CD4-positive, alpha-beta memory T cell (primary cell): ENCODE measurements at regions not wholly inside any gene's neighbourhood (a gene's known extent, or its start where the extent isn't known, plus 50 kb on each side); places are given as distances from the start of the nearest gene placed in this dataset.

ENCODE experiments used
- CTCF ChIA-PET: fragments of 350-600 bp; sonication (Branson Sonifier 250); formaldehyde crosslinking; loops from one replicate; lab custom pipeline; 2021; ENCODE audit warnings: inconsistent platforms; ENCODE audit not compliant: partially characterized antibody; lab: Charles Lee
- POLR2A ChIA-PET: fragments of 350-600 bp; sonication (Branson Sonifier 250); formaldehyde crosslinking; loops from one replicate; lab custom pipeline; 2021; ENCODE audit not compliant: partially characterized antibody; lab: Charles Lee
- DNase-seq, 5 donors: peaks; one replicate each; pipeline versions ENCODE4 v3.0.0 to v3.0.0-alpha.2; 2020 to 2022; ENCODE audit warnings: mixed read lengths in 1 of 5
- H3K27ac ChIP-seq: one replicate; pipeline ENCODE4 v1.7.0; 2013; ENCODE audit warnings: low read depth, low read length
- H3K27me3 ChIP-seq: 2 replicates; pipeline ENCODE4 v1.7.0; 2013; ENCODE audit warnings: mild to moderate bottlenecking, low read length, moderate library complexity; ENCODE audit not compliant: insufficient read depth
- H3K36me3 ChIP-seq: 2 replicates; pipeline ENCODE4 v1.7.0; 2013; ENCODE audit warnings: mild to moderate bottlenecking, low read length, moderate library complexity; ENCODE audit not compliant: insufficient read depth
- H3K4me1 ChIP-seq: 2 replicates; pipeline ENCODE4 v1.7.0; 2013; ENCODE audit warnings: mild to moderate bottlenecking, low read length, moderate library complexity; ENCODE audit not compliant: insufficient read depth
- H3K4me3 ChIP-seq, 2 donors: one replicate each; pipeline ENCODE4 v1.7.0; 2013; ENCODE audit warnings: low read length in 2 of 2, mild to moderate bottlenecking in 1 of 2
- H3K9me3 ChIP-seq, 2 donors: one replicate each; pipeline ENCODE4 v1.7.0; 2013; ENCODE audit warnings: low read length in 2 of 2, control low read depth in 1 of 2; ENCODE audit not compliant: control insufficient read depth in 1 of 2
- H3K27ac Mint-ChIP-seq, 7 donors: one replicate each; pipeline ENCODE4 v1.8.0; 2020 to 2021; ENCODE audit warnings: mixed read lengths in 7 of 7, mild to moderate bottlenecking in 6 of 7, inconsistent platforms in 3 of 7, moderate library complexity in 3 of 7
- H3K27me3 Mint-ChIP-seq, 2 donors: one replicate each; pipeline ENCODE4 v1.8.0; 2020 to 2021; ENCODE audit warnings: mixed read lengths in 2 of 2
- H3K36me3 Mint-ChIP-seq, 2 donors: one replicate each; pipeline ENCODE4 v1.8.0; 2020 to 2021; ENCODE audit warnings: mixed read lengths in 2 of 2, inconsistent platforms in 1 of 2, mild to moderate bottlenecking in 1 of 2
- H3K4me1 Mint-ChIP-seq, 4 donors: one replicate each; pipeline ENCODE4 v1.8.0; 2020 to 2021; ENCODE audit warnings: mixed read lengths in 4 of 4, mild to moderate bottlenecking in 1 of 4
- H3K4me3 Mint-ChIP-seq, 8 donors: one replicate each; pipeline ENCODE4 v1.8.0; 2020 to 2021; ENCODE audit warnings: mixed read lengths in 8 of 8, mild to moderate bottlenecking in 7 of 8, moderate library complexity in 6 of 8, inconsistent platforms in 3 of 8
- H3K9me3 Mint-ChIP-seq, 8 donors: one replicate each; pipeline ENCODE4 v1.8.0; 2020 to 2021; ENCODE audit warnings: mixed read lengths in 8 of 8, mild to moderate bottlenecking in 5 of 8, inconsistent platforms in 3 of 8, moderate library complexity in 1 of 8
- intact Hi-C: fragments of 100-400 bp; cut with micrococcal nuclease; formaldehyde crosslinking; loops from one replicate; pipeline ENCODE4 v1.15.1; 2023

DNA sequence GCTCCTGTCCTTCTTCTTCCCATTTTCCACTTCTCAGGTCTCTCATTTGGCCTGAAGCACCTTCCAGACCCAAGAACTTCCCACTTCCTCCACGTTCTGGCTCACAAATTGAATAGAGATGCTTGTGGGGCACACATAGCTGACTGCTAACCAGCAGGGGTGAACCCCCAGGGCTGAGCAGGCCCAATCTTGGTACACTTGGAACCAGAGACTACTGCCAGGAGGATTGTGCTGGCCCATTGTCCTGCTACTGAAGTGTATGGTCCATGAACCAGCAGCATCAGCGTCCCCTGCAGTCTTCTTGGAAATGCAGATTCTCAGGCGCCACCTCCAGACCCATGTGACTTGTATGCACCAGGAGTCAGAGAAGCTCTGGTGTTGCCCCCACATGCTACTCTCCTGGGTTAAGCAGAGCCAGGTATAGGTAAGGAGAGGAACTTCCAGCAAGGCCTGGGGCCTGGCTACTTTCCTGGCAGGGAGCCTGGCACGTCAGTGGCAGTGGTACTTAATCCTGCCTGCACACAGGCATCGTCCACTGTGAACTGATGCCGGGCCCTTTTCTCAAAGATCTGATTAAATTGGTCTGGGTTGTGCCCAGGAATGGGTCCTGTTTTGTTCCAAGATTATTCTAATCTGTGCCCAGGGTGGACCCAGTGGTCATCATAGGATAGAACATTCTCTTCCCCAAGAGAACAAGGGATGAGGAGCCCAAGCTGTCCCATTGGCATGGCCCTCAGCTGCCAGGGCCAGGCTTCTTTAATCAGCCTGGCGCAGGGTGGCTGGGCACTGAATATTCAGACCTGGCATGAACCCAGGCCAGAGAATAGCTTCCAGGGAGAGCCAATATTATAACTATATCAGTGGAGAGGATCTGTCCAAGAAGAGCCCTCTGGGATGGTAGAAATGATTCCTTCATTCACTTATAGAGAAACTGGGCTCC lies 248.7 kb downstream of the SOX11 start:
- POLR2A ChIA-PET: no interaction called here
- H3K9me3 ChIP-seq: no peaks in the 10 kb centered on the region
- no peaks in the 10 kb centered on the region for H3K4me1 ChIP-seq
- H3K27me3 ChIP-seq: no peaks in the 10 kb centered on the region
- no peak overlapping the region for H3K4me3 ChIP-seq
- no peaks in the 10 kb centered on the region for H3K4me1 Mint-ChIP-seq
- no peaks in the 10 kb centered on the region for H3K36me3 Mint-ChIP-seq
- intact Hi-C loops: no loop called here
- CTCF ChIA-PET: no interaction called here
- H3K9me3 Mint-ChIP-seq: peaks cover 0 to 11% (median 4%) of the 10 kb centered on the region in 8 donors
- H3K27ac ChIP-seq: no peak overlapping the region
- DNase-seq: no peak
- no peak overlapping the region for H3K4me3 Mint-ChIP-seq
- no peaks in the 10 kb centered on the region for H3K36me3 ChIP-seq
- H3K27ac Mint-ChIP-seq: no peak overlapping the region
- no peaks in the 10 kb centered on the region for H3K27me3 Mint-ChIP-seq

DNA sequence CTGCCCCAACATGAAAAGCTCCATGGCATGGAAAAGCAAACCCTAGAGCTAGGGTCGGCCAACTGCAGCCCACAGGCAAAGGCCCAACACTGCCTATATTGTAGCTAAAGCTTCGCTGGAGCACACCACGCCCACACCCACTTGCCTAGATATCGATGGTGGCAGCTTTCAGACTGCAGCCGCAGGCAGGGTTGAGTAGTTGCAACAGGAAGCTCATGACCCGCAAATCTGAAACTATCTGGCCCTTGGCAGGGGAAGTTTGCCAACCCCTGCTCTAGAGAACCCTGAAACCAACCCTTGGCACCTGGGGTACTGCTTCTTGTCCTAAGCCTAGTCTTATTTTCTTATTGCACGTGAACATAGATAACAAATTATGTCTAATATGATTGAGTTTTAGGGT lies 250.0 kb downstream of the SOX11 start:
- POLR2A ChIA-PET: no interaction called here
- Mint-ChIP-seq H3K36me3 (no peaks in the 10 kb centered on the region), H3K27me3 (no peaks in the 10 kb centered on the region), H3K9me3 (peaks cover 0 to 8% (median 2%) of the 10 kb centered on the region in 8 donors), H3K4me3 (no peak overlapping the region), H3K27ac (no peak overlapping the region), H3K4me1 (no peaks in the 10 kb centered on the region)
- Histone ChIP-seq H3K4me1 (no peaks in the 10 kb centered on the region), H3K27me3 (no peaks in the 10 kb centered on the region), H3K4me3 (no peak overlapping the region), H3K9me3 (no peaks in the 10 kb centered on the region), H3K27ac (no peak overlapping the region), H3K36me3 (no peaks in the 10 kb centered on the region)
- intact Hi-C loops: no loop called here
- no peak for DNase-seq
- CTCF ChIA-PET: no interaction called here

DNA sequence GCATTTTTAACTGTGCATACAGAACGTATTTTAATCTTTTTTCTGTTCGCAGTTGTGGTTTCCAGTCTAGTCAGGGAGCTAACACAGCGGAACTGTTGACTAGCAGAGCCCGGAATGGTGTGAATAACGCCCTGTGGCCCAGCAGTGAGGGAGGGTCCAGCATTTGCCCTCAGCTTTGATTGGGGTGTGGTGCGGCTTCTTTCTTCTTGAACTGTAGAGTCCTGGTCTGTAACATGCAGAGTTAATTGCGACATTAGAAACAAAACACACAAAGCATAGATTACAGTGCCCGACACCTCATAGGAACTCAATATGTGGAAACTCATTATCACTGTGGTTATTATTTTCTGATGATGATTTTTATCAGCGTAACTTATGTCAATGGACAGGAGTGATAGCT lies 253.6 kb downstream of the SOX11 start:
- DNase-seq: no peak
- H3K36me3 Mint-ChIP-seq: no peaks in the 10 kb centered on the region
- ChIA-PET CTCF (no interaction called here), POLR2A (no interaction called here)
- no peak overlapping the region for H3K27ac Mint-ChIP-seq
- H3K9me3 Mint-ChIP-seq: peaks cover 0 to 9% (median 0%) of the 10 kb centered on the region in 8 donors
- Histone ChIP-seq H3K27me3 (no peaks in the 10 kb centered on the region), H3K27ac (no peak overlapping the region), H3K9me3 (no peaks in the 10 kb centered on the region), H3K4me1 (no peaks in the 10 kb centered on the region), H3K4me3 (no peak overlapping the region), H3K36me3 (no peaks in the 10 kb centered on the region)
- H3K27me3 Mint-ChIP-seq: no peaks in the 10 kb centered on the region
- no peaks in the 10 kb centered on the region for H3K4me1 Mint-ChIP-seq
- intact Hi-C loops: no loop called here
- no peak overlapping the region for H3K4me3 Mint-ChIP-seq

DNA sequence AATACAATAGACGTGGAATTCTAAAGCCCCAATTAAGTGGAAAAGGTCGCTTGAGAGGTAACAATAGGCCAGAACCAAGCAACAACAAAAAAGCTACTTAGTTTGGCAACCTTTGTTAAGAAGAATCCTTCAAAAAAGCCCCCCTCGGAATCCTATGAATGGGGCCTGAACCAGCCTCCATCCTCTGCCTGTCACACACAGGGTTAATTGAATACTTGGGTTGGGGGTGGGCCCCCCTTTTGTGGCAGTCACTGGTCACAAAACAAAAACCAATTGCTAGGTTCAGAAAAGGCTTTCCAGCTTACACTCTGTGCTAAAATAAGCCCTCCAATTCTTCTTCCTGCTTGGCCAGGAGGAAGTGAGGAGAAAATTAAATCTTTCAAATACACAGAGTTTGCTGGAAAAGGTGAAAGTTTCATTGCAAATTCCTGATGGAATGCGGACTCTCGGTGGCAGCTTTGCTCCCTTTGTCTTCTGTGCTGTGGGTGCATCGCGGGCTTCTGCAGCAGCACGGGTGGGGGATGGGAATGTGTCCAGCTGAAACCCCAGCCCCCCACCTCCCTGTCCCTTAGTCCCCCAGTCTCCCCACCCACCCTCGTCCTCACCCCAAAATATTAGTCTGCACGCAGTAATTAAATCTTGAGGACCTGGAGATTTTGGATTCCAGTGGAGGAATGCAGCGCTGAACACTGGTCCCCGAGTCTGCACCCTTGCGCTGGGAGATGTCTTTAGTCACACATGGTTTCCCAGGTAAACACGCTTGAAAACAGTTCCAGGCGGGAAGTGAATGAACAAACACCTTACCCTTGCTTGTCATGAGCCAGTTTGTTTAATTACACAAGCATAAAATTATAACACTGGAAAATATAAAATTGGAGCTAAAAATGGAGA lies 254.3 kb downstream of the SOX11 start:
- Histone ChIP-seq H3K4me1 (no peaks in the 10 kb centered on the region), H3K27ac (no peak overlapping the region), H3K36me3 (no peaks in the 10 kb centered on the region), H3K27me3 (no peaks in the 10 kb centered on the region), H3K4me3 (no peak overlapping the region), H3K9me3 (no peaks in the 10 kb centered on the region)
- ChIA-PET POLR2A (no interaction called here), CTCF (no interaction called here)
- Mint-ChIP-seq H3K4me3 (no peak overlapping the region), H3K9me3 (peaks cover 0 to 14% (median 0%) of the 10 kb centered on the region in 8 donors), H3K27ac (no peak overlapping the region), H3K27me3 (no peaks in the 10 kb centered on the region), H3K4me1 (no peaks in the 10 kb centered on the region), H3K36me3 (no peaks in the 10 kb centered on the region)
- no peak for DNase-seq
- intact Hi-C loops: no loop called here

- Mint-ChIP-seq H3K27ac (no peak overlapping the region), H3K4me3 (no peak overlapping the region), H3K9me3 (peaks cover 0 to 27% (median under 1%) of the 10 kb centered on the region in 8 donors), H3K4me1 (no peaks in the 10 kb centered on the region), H3K36me3 (no peaks in the 10 kb centered on the region), H3K27me3 (no peaks in the 10 kb centered on the region)
- no peaks in the 10 kb centered on the region for H3K4me1 ChIP-seq
- POLR2A ChIA-PET: no interaction called here
- no peak overlapping the region for H3K4me3 ChIP-seq
- no peaks in the 10 kb centered on the region for H3K36me3 ChIP-seq
- CTCF ChIA-PET: no interaction called here
- DNase-seq: no peak
- no peak overlapping the region for H3K27ac ChIP-seq
- intact Hi-C loops: no loop called here
- H3K27me3 ChIP-seq: no peaks in the 10 kb centered on the region
- H3K9me3 ChIP-seq: no peaks in the 10 kb centered on the region
Observed at GRCh38 chr2:5950736-5951135, 258.6 kb downstream of the SOX11 start.

GRCh38 chr2:5951471-5951870 lies 259.3 kb downstream of the SOX11 start:
- Histone ChIP-seq H3K4me1 (no peaks in the 10 kb centered on the region), H3K27ac (no peak overlapping the region), H3K9me3 (no peaks in the 10 kb centered on the region), H3K4me3 (no peak overlapping the region), H3K36me3 (no peaks in the 10 kb centered on the region), H3K27me3 (no peaks in the 10 kb centered on the region)
- Mint-ChIP-seq H3K27ac (no peak overlapping the region), H3K4me1 (no peaks in the 10 kb centered on the region), H3K9me3 (peaks cover 0 to 27% (median under 1%) of the 10 kb centered on the region in 8 donors), H3K4me3 (no peak overlapping the region), H3K27me3 (no peaks in the 10 kb centered on the region), H3K36me3 (no peaks in the 10 kb centered on the region)
- CTCF ChIA-PET: no interaction called here
- intact Hi-C loops: no loop called here
- no peak for DNase-seq
- POLR2A ChIA-PET: no interaction called here

DNA sequence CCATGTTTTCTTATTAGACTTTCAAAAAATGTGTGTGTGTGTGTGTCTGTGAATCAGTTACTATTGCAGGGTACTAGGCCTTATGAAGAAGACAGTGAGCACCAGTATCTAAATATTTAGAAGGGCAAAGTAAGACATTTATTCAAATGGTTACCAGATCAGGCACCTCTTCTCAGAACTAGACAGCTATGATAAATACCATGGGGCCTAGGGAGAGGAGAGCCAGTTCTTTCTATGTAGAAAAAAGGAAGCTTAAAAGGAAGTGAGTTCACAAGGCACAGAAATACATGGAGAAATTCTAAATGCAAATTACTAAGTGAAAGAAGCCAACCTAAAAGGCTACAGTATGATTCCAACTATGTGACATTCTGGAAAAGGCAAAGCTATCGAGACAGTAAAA lies 261.3 kb downstream of the SOX11 start:
- intact Hi-C loops: no loop called here
- Histone ChIP-seq H3K27ac (no peak overlapping the region), H3K9me3 (no peaks in the 10 kb centered on the region), H3K4me3 (no peak overlapping the region), H3K36me3 (no peaks in the 10 kb centered on the region), H3K4me1 (no peaks in the 10 kb centered on the region), H3K27me3 (no peaks in the 10 kb centered on the region)
- Mint-ChIP-seq H3K4me3 (no peak overlapping the region), H3K9me3 (peaks cover 0 to 27% (median 2%) of the 10 kb centered on the region in 8 donors), H3K27ac (no peak overlapping the region), H3K36me3 (no peaks in the 10 kb centered on the region), H3K4me1 (no peaks in the 10 kb centered on the region), H3K27me3 (no peaks in the 10 kb centered on the region)
- no peak for DNase-seq
- ChIA-PET POLR2A (no interaction called here), CTCF (no interaction called here)
